H1 (cell line): ENCODE measurements at regions not wholly inside any gene's neighbourhood (a gene's known extent, or its start where the extent isn't known, plus 50 kb on each side); places are given as distances from the start of the nearest gene placed in this dataset.

ENCODE experiments used
- EZH2 ChIP-seq: fragments of 200-600 bp; sonication (generic); IDR thresholded peaks from 2 replicates; pipeline ENCODE4 v1.7.1; 2012; ENCODE audit warnings: low read depth, mild to moderate bottlenecking, moderate library complexity, low read length, inconsistent platforms; ENCODE audit not compliant: severe bottlenecking
- NANOG ChIP-seq: IDR thresholded peaks from 2 replicates; pipeline ENCODE4 v1.6.1; 2011; ENCODE audit warnings: low read length, low read depth, mild to moderate bottlenecking, inconsistent platforms; ENCODE audit not compliant: insufficient read depth, poor library complexity, severe bottlenecking
- NRF1 ChIP-seq: IDR thresholded peaks from 2 replicates; pipeline ENCODE4 v1.6.1; 2011; ENCODE audit warnings: mild to moderate bottlenecking, low read depth, low read length, improper control_type of control experiment
- RNF2 ChIP-seq: fragments of 200-900, 300-1000 bp; sonication (generic); IDR thresholded peaks from 2 replicates; pipeline ENCODE4 v1.7.1; 2016; ENCODE audit warnings: borderline replicate concordance, low read depth, mild to moderate bottlenecking, antibody characterized with exemption, low read length; ENCODE audit not compliant: poor library complexity, severe bottlenecking; ENCODE audit errors: missing control alignments
- SP4 ChIP-seq: IDR thresholded peaks from 2 replicates; pipeline ENCODE4 v1.6.1; 2012; ENCODE audit warnings: low read length, inconsistent platforms
- TBP ChIP-seq: IDR thresholded peaks from 2 replicates; pipeline ENCODE4 v1.6.1; 2011; ENCODE audit warnings: low read depth, low read length, improper control_type of control experiment
- TCF12 ChIP-seq: IDR thresholded peaks from 2 replicates; pipeline ENCODE4 v1.6.1; 2011; ENCODE audit warnings: low read depth, mild to moderate bottlenecking, low read length
- TF ChIP-seq, protein P1 (sequence below): IDR thresholded peaks from 2 replicates; pipeline ENCODE4 v1.6.1; 2011; ENCODE audit warnings: low read length, improper control_type of control experiment

DNA sequence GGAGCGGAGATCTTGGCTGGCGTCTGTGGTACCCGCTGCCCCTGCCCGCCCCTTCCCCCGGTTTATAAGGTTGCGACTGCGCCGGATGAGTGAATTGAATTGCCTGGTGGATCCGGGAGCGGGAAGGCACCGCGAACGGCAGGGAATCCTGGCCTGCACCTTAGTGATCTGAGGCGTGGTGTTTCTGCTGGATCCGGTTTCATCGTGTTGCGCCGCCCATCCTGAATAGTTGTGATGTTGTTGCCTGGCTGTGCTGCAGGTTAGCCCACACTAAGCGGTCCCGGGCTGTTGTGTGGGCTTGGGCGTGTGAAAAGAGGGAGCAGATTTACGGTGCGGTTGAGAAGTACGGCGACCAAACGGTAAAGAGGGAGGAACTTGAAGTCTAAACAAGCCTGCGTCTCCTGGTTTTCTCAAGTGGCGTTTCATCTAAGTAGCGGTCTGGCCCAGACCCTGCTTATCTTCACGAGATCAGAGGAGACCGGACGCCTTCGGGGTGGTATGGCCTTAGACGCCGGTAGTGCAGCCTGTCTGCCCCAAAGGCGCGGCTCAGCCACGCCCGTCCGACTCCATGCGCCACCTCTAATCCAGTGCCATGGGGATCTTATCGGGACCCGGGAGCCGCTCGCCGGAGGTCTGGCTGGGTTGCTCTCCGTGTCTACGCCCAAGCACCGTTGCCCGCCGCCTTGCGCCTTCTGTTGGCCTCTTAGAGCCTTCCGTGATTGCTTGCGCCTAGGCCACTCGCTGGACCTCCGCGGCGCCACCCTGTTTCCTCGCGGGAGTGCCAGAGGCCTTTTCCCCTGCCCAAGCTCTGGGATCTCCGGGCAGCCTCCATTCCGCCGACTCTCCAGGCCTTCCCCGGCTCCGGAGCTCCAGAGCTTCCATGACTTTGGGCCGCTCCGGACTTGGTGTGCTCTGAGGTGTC, 87.5 kb upstream of the RHOU start (continued):
- TF ChIP-seq TCF12: no peak
- peak; percentile 77 for TF ChIP-seq EZH2
- TF ChIP-seq NANOG: no peak
- no peak for TF ChIP-seq SP4
- no peak for TF ChIP-seq NRF1
- TF ChIP-seq RNF2: no peak
- peak; percentile 12; the same call in 1 of the 2 replicates for TF ChIP-seq TBP
- TF ChIP-seq, protein P1, sequence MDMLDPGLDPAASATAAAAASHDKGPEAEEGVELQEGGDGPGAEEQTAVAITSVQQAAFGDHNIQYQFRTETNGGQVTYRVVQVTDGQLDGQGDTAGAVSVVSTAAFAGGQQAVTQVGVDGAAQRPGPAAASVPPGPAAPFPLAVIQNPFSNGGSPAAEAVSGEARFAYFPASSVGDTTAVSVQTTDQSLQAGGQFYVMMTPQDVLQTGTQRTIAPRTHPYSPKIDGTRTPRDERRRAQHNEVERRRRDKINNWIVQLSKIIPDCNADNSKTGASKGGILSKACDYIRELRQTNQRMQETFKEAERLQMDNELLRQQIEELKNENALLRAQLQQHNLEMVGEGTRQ: no peak
